ENCODE measurements at regions not wholly inside any gene's neighbourhood (a gene's known extent, or its start where the extent isn't known, plus 50 kb on each side); places are given as distances from the start of the nearest gene placed in this dataset.

DNA sequence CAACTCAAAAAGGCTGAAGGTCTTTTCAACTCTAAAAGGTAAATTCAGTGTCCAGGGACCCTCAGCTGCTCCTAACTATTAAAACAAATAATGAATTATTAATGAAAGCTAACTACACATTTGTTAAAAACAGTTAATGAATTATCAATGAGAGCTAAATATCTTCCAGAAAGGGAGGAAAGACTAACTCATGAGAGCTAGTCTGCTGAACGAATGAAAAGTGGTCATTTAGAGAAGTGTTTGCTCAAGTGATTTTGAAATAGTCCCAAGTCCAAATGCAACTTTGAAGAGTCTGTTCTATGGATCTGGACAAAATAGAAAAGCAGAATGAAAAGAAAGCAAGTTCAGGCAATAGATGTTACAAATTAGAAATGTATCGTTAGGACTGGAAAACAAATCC lies 133.9 kb upstream of the SPEF2 start:
- Histone ChIP-seq H3K27ac (ENCODE audit: extremely low read depth, low read depth, low read length) (no peak overlapping the region), H4K20me1 (replicated peaks; ENCODE audit: control insufficient read depth, insufficient read depth, low read length) (no peaks in the 10 kb centered on the region), H3K4me2 (ENCODE audit: insufficient read depth, low read length) (no peak overlapping the region), H3K9ac (ENCODE audit: insufficient read depth in 1 of 2, low read depth in 2 of 2, low read length in 2 of 2) (no peak overlapping the region), H3K4me3 (no peak overlapping the region), H3K36me3 (ENCODE audit: control insufficient read depth, insufficient read depth, low read length) (no peaks in the 10 kb centered on the region), H3K27me3 (ENCODE audit: control insufficient read depth in 2 of 2, insufficient read depth in 2 of 2, low read length in 2 of 2) (no peaks in the 10 kb centered on the region), H3K79me2 (ENCODE audit: control insufficient read depth, insufficient read depth, low read length) (no peaks in the 10 kb centered on the region), H3K9me3 (replicated peaks; ENCODE audit: control insufficient read depth, insufficient read depth, low read depth, low read length) (no peaks in the 10 kb centered on the region), H3K4me1 (replicated peaks in 1 of 2; ENCODE audit: control insufficient read depth in 2 of 2, insufficient read depth in 2 of 2, low read length in 2 of 2) (no peaks in the 10 kb centered on the region), H2AFZ (ENCODE audit: low read depth, low read length) (no peak overlapping the region), H3K9me1 (ENCODE audit: control insufficient read depth, insufficient read depth, low read length) (no peaks in the 10 kb centered on the region)
- intact Hi-C loops (cut with micrococcal nuclease) (no loop called here), in situ Hi-C loops (cut with MboI) (no loop called here)
- ChIA-PET CTCF (ENCODE audit: low intra/inter-chr PET ratio) (no interaction called here), POLR2A (no interaction called here)
- TF ChIP-seq HNRNPK (IDR thresholded peaks at IDR 0.05; ENCODE audit: low read depth, low read length, poor library complexity, severe bottlenecking) (no peak), ELF4 (CRISPR knock-in tag; IDR thresholded peaks at IDR 0.05) (no peak), PTBP1 (IDR thresholded peaks at IDR 0.05; ENCODE audit: low read depth, low read length) (no peak), STAG1 (CRISPR knock-in tag; IDR thresholded peaks at IDR 0.05; ENCODE audit: borderline replicate concordance) (no peak), ATF7 (IDR thresholded peaks at IDR 0.05) (no peak), ATF6 (CRISPR knock-in tag; IDR thresholded peaks at IDR 0.05) (no peak)
- no peak for DNase-seq (ENCODE audit: extremely low read depth in 1 of 4, low spot score in 3 of 4)
- BruUV-seq (replicated peaks), result no TSS peak
- 4% methylated on average over 2 of the region's 2 CpGs for WGBS (ENCODE audit: insufficient coverage, low coverage, missing lambda C conversion rate)
- no peak for ATAC-seq
- no peak for FAIRE-seq
